Right ventricle myocardium superior (tissue), 1 donor: ENCODE measurements at regions not wholly inside any gene's neighbourhood (a gene's known extent, or its start where the extent isn't known, plus 50 kb on each side); places are given as distances from the start of the nearest gene placed in this dataset.
A peak's percentile ranks its signal among the peaks of the same experiment; 100 is the strongest.
"Not testable (repeated sequence)": the region's sequence is repeated elsewhere in the genome, so short reads cannot be mapped to it uniquely, and the experiment has no call there.

Source experiments
- ATAC-seq: fragments of 200-7000 bp; cut with Tn5 transposase; one replicate; pipeline ENCODE4 v1.9.1; 2020; ENCODE audit warnings: mild to moderate bottlenecking; ENCODE audit not compliant: poor library complexity
- DNase-seq: peaks from one replicate; pipeline ENCODE4 v3.0.0-alpha.2; 2020
- intact Hi-C: fragments of 100-400 bp; cut with DNase I; formaldehyde crosslinking; loops from one replicate; pipeline ENCODE4 v1.11.2; 2022
- donor health status: DM: no; HTN: yes; CAD: no; lungs with severe emphysema.

GRCh38 chr14:83188311-83188710, 1654.7 kb upstream of the SEL1L start:
- intact Hi-C loops, DNase-seq: not testable (repeated sequence)

GRCh38 chr14:83196236-83196635, 1662.6 kb upstream of the SEL1L start:
- intact Hi-C loops, result no loop called here
- ATAC-seq (no peak), DNase-seq (no peak)

More at GRCh38 chr14:83188311-83188710, 1654.7 kb upstream of the SEL1L start:
- not testable (repeated sequence) for ATAC-seq

DNA sequence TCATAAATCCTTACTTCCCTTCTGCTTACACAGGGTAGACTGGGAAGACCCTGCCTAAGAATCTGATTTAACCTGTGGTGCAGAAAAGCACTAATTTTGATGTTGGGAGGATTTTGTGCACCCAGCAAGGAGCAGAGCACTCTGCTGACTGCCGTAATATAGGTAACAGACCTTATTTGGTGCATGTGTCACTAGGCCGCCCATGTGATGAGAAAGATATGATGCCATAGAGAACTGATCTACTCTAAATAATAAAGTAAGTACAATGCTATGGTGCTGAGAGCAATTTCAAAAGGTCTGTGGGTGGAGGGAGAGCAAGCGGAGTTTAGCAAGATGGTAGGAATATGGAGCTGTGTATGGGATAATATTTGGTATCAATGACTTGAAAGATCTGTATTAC, 1663.6 kb upstream of the SEL1L start:
- intact Hi-C loops, result no loop called here
- ATAC-seq (no peak), DNase-seq (no peak)

DNA sequence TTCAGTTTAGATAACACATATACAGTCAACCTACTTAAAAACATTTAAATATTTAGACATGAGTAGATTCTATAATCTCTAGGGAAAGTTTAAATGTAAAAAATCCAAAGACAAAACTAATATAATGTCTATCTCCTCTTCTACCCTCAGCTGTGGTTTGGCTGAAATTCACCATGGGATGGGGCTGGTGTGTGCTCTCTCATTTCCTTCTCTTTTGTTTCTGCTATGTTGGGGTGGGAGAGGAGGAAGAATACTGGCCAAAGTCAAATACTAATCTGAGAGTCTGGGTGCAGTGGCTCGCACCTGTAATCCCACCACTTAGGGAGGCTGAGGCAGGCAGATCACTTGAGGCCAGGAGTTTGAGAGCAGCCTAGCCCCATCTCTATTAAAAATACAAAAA, 1673.9 kb upstream of the SEL1L start:
- intact Hi-C loops, result no loop called here

GRCh38 chr14:83208341-83208740, 1674.7 kb upstream of the SEL1L start:
- intact Hi-C loops, result no loop called here
- ATAC-seq (no peak), DNase-seq (no peak)

More for the DNA sequence above, 1673.9 kb upstream of the SEL1L start:
- DNase-seq, result no peak
- no peak for ATAC-seq

- ATAC-seq (peak; percentile 75), DNase-seq (no peak)
- intact Hi-C loops, result no loop called here
Measured at GRCh38 chr14:83217492-83217891, 1683.8 kb upstream of the SEL1L start.

DNA sequence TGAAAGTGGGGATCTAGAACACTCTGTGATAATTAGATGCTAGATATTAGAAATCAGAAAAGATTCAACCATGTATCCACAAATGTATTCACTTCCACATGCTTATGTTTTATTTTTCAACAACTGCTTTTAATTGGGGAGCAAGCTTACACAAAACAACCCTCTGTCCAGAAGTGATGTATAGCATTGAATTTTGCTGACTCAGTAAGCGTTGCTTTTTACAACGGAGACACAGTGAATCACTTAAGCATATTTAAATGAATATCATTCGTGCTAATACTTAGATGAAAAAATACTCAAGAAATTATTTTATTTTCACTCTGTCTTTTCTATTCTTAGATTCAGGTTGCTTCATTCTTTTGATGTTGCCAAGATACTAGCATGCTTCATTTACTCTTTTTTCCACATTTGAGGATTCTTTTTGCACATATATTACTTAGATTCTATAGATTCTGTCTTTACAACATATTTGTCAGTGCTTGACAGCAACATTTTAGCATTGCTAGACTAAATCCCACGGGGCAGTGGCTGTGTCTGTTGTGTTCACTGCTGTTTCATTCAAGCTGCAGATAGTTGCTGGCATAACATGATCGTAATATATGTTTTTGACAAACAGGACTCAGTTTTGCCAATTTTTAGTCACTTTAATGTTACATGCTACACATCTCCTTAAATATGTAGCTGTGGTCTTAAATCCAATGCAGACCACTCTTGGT, 1714.4 kb upstream of the SEL1L start:
- no peak for DNase-seq
- intact Hi-C loops, result no loop called here
- no peak for ATAC-seq

- ATAC-seq, result no peak
- no peak for DNase-seq
- intact Hi-C loops, result no loop called here
Measured at GRCh38 chr14:83251402-83251801, 1717.7 kb upstream of the SEL1L start.

GRCh38 chr14:83253870-83254269, 1720.2 kb upstream of the SEL1L start:
- DNase-seq, result no peak
- intact Hi-C loops, result no loop called here
- no peak for ATAC-seq

GRCh38 chr14:83255015-83255726, 1721.5 kb upstream of the SEL1L start:
- intact Hi-C loops, result no loop called here
- no peak for DNase-seq
- ATAC-seq, result no peak

DNA sequence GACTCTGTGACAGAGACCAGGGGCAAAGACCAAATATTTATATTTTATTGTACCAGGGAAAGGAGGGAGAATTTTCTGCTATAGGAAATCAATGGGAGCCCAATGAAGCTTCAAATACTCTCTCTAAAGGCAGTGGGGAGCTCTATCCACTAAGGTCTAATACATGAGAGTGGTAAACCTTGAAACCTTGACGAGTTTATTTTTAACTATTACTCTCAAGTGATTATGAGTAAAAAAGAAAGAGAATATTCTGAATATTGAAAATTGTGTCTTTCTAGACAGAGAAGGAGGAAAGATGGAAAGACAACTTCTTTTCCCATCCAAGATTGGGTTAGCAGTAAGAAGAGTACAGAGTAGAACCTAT, 1722.1 kb upstream of the SEL1L start:
- intact Hi-C loops, result no loop called here
- ATAC-seq (no peak), DNase-seq (no peak)

- ATAC-seq (no peak), DNase-seq (no peak)
- intact Hi-C loops, result no loop called here
Measured at GRCh38 chr14:83257466-83258439, 1724.1 kb upstream of the SEL1L start.

GRCh38 chr14:83260751-83261150, 1727.1 kb upstream of the SEL1L start:
- ATAC-seq (no peak), DNase-seq (no peak)
- intact Hi-C loops, result no loop called here

GRCh38 chr14:83269583-83269982, 1735.9 kb upstream of the SEL1L start:
- DNase-seq (no peak), ATAC-seq (no peak)
- intact Hi-C loops, result no loop called here

- ATAC-seq (no peak), DNase-seq (no peak)
- intact Hi-C loops, result no loop called here
Measured at GRCh38 chr14:83271663-83272062, 1738.0 kb upstream of the SEL1L start.

- DNase-seq (peak; percentile 34), ATAC-seq (no peak)
- intact Hi-C loops, result no loop called here
Measured at GRCh38 chr14:83280719-83281118, 1747.1 kb upstream of the SEL1L start.

GRCh38 chr14:83282706-83283105, 1749.1 kb upstream of the SEL1L start:
- intact Hi-C loops, result no loop called here
- ATAC-seq (no peak), DNase-seq (no peak)

DNA sequence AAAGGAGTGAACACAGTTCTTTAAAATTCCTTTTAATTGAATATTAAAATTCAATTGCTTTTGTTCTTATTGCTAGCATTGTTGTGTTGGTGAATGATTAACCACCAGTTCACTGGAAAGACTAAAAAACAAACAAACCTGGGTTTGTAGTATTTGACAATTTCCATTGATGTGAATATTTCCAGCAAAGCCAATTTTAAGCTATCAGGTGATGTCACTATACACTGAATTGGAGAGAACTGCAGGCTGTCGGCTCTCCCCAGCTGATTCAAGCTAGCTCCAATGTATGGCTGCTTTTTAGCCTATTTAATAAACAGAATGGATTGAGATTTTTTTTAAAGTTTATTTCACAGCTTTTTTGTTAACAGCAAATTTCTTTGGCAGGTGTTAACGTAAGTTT, 1753.6 kb upstream of the SEL1L start:
- no peak for DNase-seq
- intact Hi-C loops, result no loop called here
- no peak for ATAC-seq

- intact Hi-C loops, result no loop called here
- DNase-seq, result no peak
- no peak for ATAC-seq
Measured at GRCh38 chr14:83289390-83289789, 1755.7 kb upstream of the SEL1L start.
